ENCODE measurements at regions not wholly inside any gene's neighbourhood (a gene's known extent, or its start where the extent isn't known, plus 50 kb on each side); places are given as distances from the start of the nearest gene placed in this dataset.

GRCh38 chr1:103945774-103946173 lies 196.1 kb downstream of the AMY1C start:
- no peak overlapping the region for H2AFZ ChIP-seq (ENCODE audit: low read length)
- no TSS peak for BruUV-seq (replicated peaks)
- no peaks in the 10 kb centered on the region for H3K79me2 ChIP-seq (ENCODE audit: insufficient read depth, low read depth, low read length)
- intact Hi-C loops (cut with micrococcal nuclease; ENCODE audit: unreplicated experiment), result no loop called here
- POLR2A ChIA-PET, result no interaction called here
- DNase-seq (ENCODE audit: low spot score), result no peak
- H4K20me1 ChIP-seq (ENCODE audit: insufficient read depth, low read length), result no peaks in the 10 kb centered on the region
- no peak overlapping the region for H3K4me2 ChIP-seq (ENCODE audit: low read length)
- no peaks in the 10 kb centered on the region for H3K9me3 ChIP-seq (ENCODE audit: low read length)
- CTCF ChIA-PET (ENCODE audit: unreplicated experiment), result no interaction called here
- no peak overlapping the region for H3K4me3 ChIP-seq (ENCODE audit: low read depth, low read length, poor library complexity, severe bottlenecking)
- no peaks in the 10 kb centered on the region for H3K9me2 ChIP-seq (ENCODE audit: insufficient read depth, low read length)
- H3K27ac ChIP-seq (ENCODE audit: low read depth, low read length, poor library complexity, severe bottlenecking), result no peak overlapping the region
- H3K4me1 ChIP-seq (ENCODE audit: insufficient read depth, low read length, poor library complexity, severe bottlenecking), result no peaks in the 10 kb centered on the region
- H3K36me3 ChIP-seq (ENCODE audit: insufficient read depth, low read length), result no peaks in the 10 kb centered on the region
- TF ChIP-seq CTCF (conservative IDR thresholded peaks at IDR 0.05; ENCODE audit: low read length), result no peak
- TF ChIP-seq EZH2phosphoT487 (IDR thresholded peaks at IDR 0.05; ENCODE audit: borderline replicate concordance, low read depth, low read length), result no peak

GRCh38 chr1:103948526-103948925 lies 198.8 kb downstream of the AMY1C start:
- Histone ChIP-seq H3K4me3 (ENCODE audit: low read depth, low read length, poor library complexity, severe bottlenecking) (no peak overlapping the region), H4K20me1 (ENCODE audit: insufficient read depth, low read length) (no peaks in the 10 kb centered on the region), H3K4me2 (ENCODE audit: low read length) (no peak overlapping the region), H3K79me2 (ENCODE audit: insufficient read depth, low read depth, low read length) (no peaks in the 10 kb centered on the region), H3K4me1 (ENCODE audit: insufficient read depth, low read length, poor library complexity, severe bottlenecking) (no peaks in the 10 kb centered on the region), H2AFZ (ENCODE audit: low read length) (no peak overlapping the region), H3K9me2 (ENCODE audit: insufficient read depth, low read length) (no peaks in the 10 kb centered on the region), H3K27ac (ENCODE audit: low read depth, low read length, poor library complexity, severe bottlenecking) (no peak overlapping the region), H3K9me3 (ENCODE audit: low read length) (no peaks in the 10 kb centered on the region), H3K36me3 (ENCODE audit: insufficient read depth, low read length) (no peaks in the 10 kb centered on the region)
- ChIA-PET CTCF (ENCODE audit: unreplicated experiment) (no interaction called here), POLR2A (interaction anchor here (0.6 to 1.0 kb wide), 2 partner anchors 9 to 1030 kb away, joined by 3 to 7 read pairs; no protein-coding TSS in a partner anchor)
- peak; percentile 7 for DNase-seq (ENCODE audit: low spot score)
- peak; percentile 76 for TF ChIP-seq CTCF (conservative IDR thresholded peaks at IDR 0.05; ENCODE audit: low read length)
- no peak for TF ChIP-seq EZH2phosphoT487 (IDR thresholded peaks at IDR 0.05; ENCODE audit: borderline replicate concordance, low read depth, low read length)
- intact Hi-C loops (cut with micrococcal nuclease; ENCODE audit: unreplicated experiment), result no loop called here
- BruUV-seq (replicated peaks), result no TSS peak

GRCh38 chr1:103949779-103950178 lies 200.1 kb downstream of the AMY1C start:
- Histone ChIP-seq H3K27ac (ENCODE audit: low read depth, low read length, poor library complexity, severe bottlenecking) (no peak overlapping the region), H3K9me3 (ENCODE audit: low read length) (no peaks in the 10 kb centered on the region), H4K20me1 (ENCODE audit: insufficient read depth, low read length) (no peaks in the 10 kb centered on the region), H3K36me3 (ENCODE audit: insufficient read depth, low read length) (no peaks in the 10 kb centered on the region), H3K4me2 (ENCODE audit: low read length) (no peak overlapping the region), H2AFZ (ENCODE audit: low read length) (no peak overlapping the region), H3K4me1 (ENCODE audit: insufficient read depth, low read length, poor library complexity, severe bottlenecking) (no peaks in the 10 kb centered on the region), H3K9me2 (ENCODE audit: insufficient read depth, low read length) (no peaks in the 10 kb centered on the region), H3K4me3 (ENCODE audit: low read depth, low read length, poor library complexity, severe bottlenecking) (no peak overlapping the region), H3K79me2 (ENCODE audit: insufficient read depth, low read depth, low read length) (no peaks in the 10 kb centered on the region)
- intact Hi-C loops (cut with micrococcal nuclease; ENCODE audit: unreplicated experiment), result no loop called here
- TF ChIP-seq EZH2phosphoT487 (IDR thresholded peaks at IDR 0.05; ENCODE audit: borderline replicate concordance, low read depth, low read length) (no peak), CTCF (conservative IDR thresholded peaks at IDR 0.05; ENCODE audit: low read length) (no peak)
- ChIA-PET CTCF (ENCODE audit: unreplicated experiment) (no interaction called here), POLR2A (interaction anchor here (1.0 kb wide), 1 partner anchor 10 kb away, joined by 3 read pairs; no protein-coding TSS in a partner anchor)
- DNase-seq (ENCODE audit: low spot score), result no peak
- BruUV-seq (replicated peaks), result no TSS peak

Data from OCI-LY7 (cell line).